HepG2 (cell line): ENCODE measurements at regions not wholly inside any gene's neighbourhood (a gene's known extent, or its start where the extent isn't known, plus 50 kb on each side); places are given as distances from the start of the nearest gene placed in this dataset.

Source experiments
- ATAC-seq: fragments of 200-7000 bp; cut with Tn5 transposase; 3 replicates; pipeline ENCODE4 v1.9.1; 2020; ENCODE audit warnings: mild to moderate bottlenecking, moderate library complexity
- BruUV-seq: library from RNA; stranded (reverse); fragments of 400-500 nt; replicated peaks from 2 replicates; lab custom pipeline; 2021; lab: Mats Ljungman, UMichigan
- CTCF ChIA-PET: fragments of 300-600 bp; formaldehyde crosslinking; extraction: SDS; loops from one replicate; lab custom pipeline; 2021; ENCODE audit warnings: low total read pairs, inconsistent platforms, low intra/inter-chr PET ratio; lab: Yijun Ruan, JAX
- POLR2A ChIA-PET: fragments of 350-600 bp; sonication (Branson Sonifier 250); formaldehyde crosslinking; loops from one replicate; lab custom pipeline; 2020; ENCODE audit warnings: antibody characterized with exemption, inconsistent platforms; lab: Yijun Ruan, JAX
- DNase-seq: peaks from one replicate; pipeline ENCODE4 v3.0.0-alpha.2; 2015; ENCODE audit warnings: low spot score
- FAIRE-seq: peaks from 3 replicates; lab custom pipeline; 2011; peaks lifted over from hg19 to GRCh38; lab: Jason Lieb, UNC
- H2AFZ ChIP-seq: one replicate; pipeline ENCODE4 v1.6.1; 2011; ENCODE audit warnings: low read length, inconsistent platforms
- H3K27ac ChIP-seq: fragments of 300-600 bp; 3 replicates; pipeline ENCODE4 v1.8.0; 2011; ENCODE audit warnings: mixed run types, mild to moderate bottlenecking, mixed read lengths, low read length, inconsistent platforms; ENCODE audit not compliant: insufficient read depth; ENCODE audit errors: extremely low read length
- H3K27me3 ChIP-seq, 2 experiments: fragments of 200-600 bp in 1 of 2; 2 replicates in 1 of 2; 3 replicates in 1 of 2; pipeline versions ENCODE4 v1.6.0 to v1.8.0; 2011; ENCODE audit warnings: low read length in 2 of 2, mild to moderate bottlenecking in 2 of 2, moderate library complexity in 2 of 2, inconsistent platforms in 1 of 2; ENCODE audit not compliant: insufficient read depth in 2 of 2, control insufficient read depth in 1 of 2
- H3K36me3 ChIP-seq, 2 experiments: fragments of 200-600 bp in 1 of 2; replicated peaks in 1 of 2; 2 replicates in 1 of 2; 3 replicates in 1 of 2; pipeline versions ENCODE4 v1.5.1 to v1.8.0; 2011; ENCODE audit warnings: low read length in 2 of 2, inconsistent platforms in 1 of 2; ENCODE audit not compliant: insufficient read depth in 2 of 2, control insufficient read depth in 1 of 2
- H3K4me1 ChIP-seq: 2 replicates; pipeline ENCODE4 v1.5.1; 2012; ENCODE audit warnings: low read length, inconsistent platforms; ENCODE audit not compliant: insufficient read depth
- H3K4me2 ChIP-seq: 2 replicates; pipeline ENCODE4 v1.6.0; 2011; ENCODE audit warnings: low read depth, low read length, inconsistent platforms
- H3K4me3 ChIP-seq, 3 experiments: fragments of 200-600 bp in 1 of 3; sonication (generic), shearing (Covaris generic) in 1 of 3; replicated peaks in 1 of 3; 2 replicates each; pipeline ENCODE4 v1.5.1; 2011 to 2016; ENCODE audit warnings: low read length in 3 of 3, inconsistent platforms in 2 of 3, low read depth in 2 of 3, mild to moderate bottlenecking in 2 of 3, control low read depth in 1 of 3, mixed read lengths in 1 of 3; ENCODE audit not compliant: insufficient read depth in 1 of 3
- H3K79me2 ChIP-seq: one replicate; pipeline ENCODE4 v1.6.1; 2011; ENCODE audit warnings: low read length, inconsistent platforms; ENCODE audit not compliant: insufficient read depth
- H3K9ac ChIP-seq: 2 replicates; pipeline ENCODE4 v1.6.0; 2011; ENCODE audit warnings: mild to moderate bottlenecking, low read depth, low read length, inconsistent platforms; ENCODE audit not compliant: insufficient read depth
- H3K9me3 ChIP-seq: 2 replicates; pipeline ENCODE4 v1.5.1; 2012; ENCODE audit warnings: mild to moderate bottlenecking, low read length
- H4K20me1 ChIP-seq: 2 replicates; pipeline ENCODE4 v1.6.0; 2011; ENCODE audit warnings: inconsistent platforms, mild to moderate bottlenecking, low read length, moderate library complexity; ENCODE audit not compliant: insufficient read depth
- CBFB ChIP-seq: sonication (generic); formaldehyde crosslinking; IDR thresholded peaks from 2 replicates; pipeline ENCODE4 v1.4.0; 2020; ENCODE audit warnings: missing genetic modification reagents
- ETV6 ChIP-seq: sonication (generic); formaldehyde crosslinking; conservative IDR thresholded peaks from 2 replicates; pipeline ENCODE4 v1.4.0; 2020; ENCODE audit warnings: missing genetic modification reagents
- FOXC1 ChIP-seq: sonication (generic); formaldehyde crosslinking; IDR thresholded peaks from 2 replicates; pipeline ENCODE4 v1.8.0; 2022; ENCODE audit warnings: mild to moderate bottlenecking, missing genetic modification reagents, borderline replicate concordance
- KIAA2018 ChIP-seq: sonication (generic); formaldehyde crosslinking; IDR thresholded peaks from 2 replicates; pipeline ENCODE4 v1.5.0; 2020; ENCODE audit warnings: mild to moderate bottlenecking, missing genetic modification reagents, borderline replicate concordance
- MAF1 ChIP-seq: sonication (generic); formaldehyde crosslinking; IDR thresholded peaks from 2 replicates; pipeline ENCODE4 v1.5.0; 2020; ENCODE audit warnings: missing genetic modification reagents, borderline replicate concordance
- MAFF ChIP-seq: IDR thresholded peaks from 2 replicates; pipeline ENCODE4 v1.6.1; 2011; ENCODE audit warnings: low read depth, low read length, improper control_type of control experiment
- MED8 ChIP-seq: sonication (generic); formaldehyde crosslinking; IDR thresholded peaks from 2 replicates; pipeline ENCODE4 v1.8.1; 2023; ENCODE audit warnings: mild to moderate bottlenecking, missing genetic modification reagents; ENCODE audit not compliant: insufficient replicate concordance
- NFATC3 ChIP-seq: sonication (generic); formaldehyde crosslinking; IDR thresholded peaks from 2 replicates; pipeline ENCODE4 v1.5.1; 2020; ENCODE audit warnings: mild to moderate bottlenecking, missing genetic modification reagents
- NRL ChIP-seq: sonication (generic); formaldehyde crosslinking; IDR thresholded peaks from 2 replicates; pipeline ENCODE4 v1.5.0; 2020; ENCODE audit warnings: missing genetic modification reagents, mild to moderate bottlenecking, moderate library complexity, borderline replicate concordance
- PITX1 ChIP-seq: sonication (generic); formaldehyde crosslinking; IDR thresholded peaks from 2 replicates; pipeline ENCODE4 v1.5.1; 2020; ENCODE audit warnings: mild to moderate bottlenecking, missing genetic modification reagents
- TSC22D2 ChIP-seq: sonication (generic); formaldehyde crosslinking; IDR thresholded peaks from 2 replicates; pipeline ENCODE4 v1.5.1; 2020; ENCODE audit warnings: missing genetic modification reagents, mild to moderate bottlenecking, borderline replicate concordance
- ZKSCAN1 ChIP-seq: fragments of 150-350 bp; IDR thresholded peaks from 2 replicates; pipeline ENCODE4 v1.6.1; 2014; ENCODE audit warnings: low read length
- ZNF101 ChIP-seq: sonication (generic); formaldehyde crosslinking; IDR thresholded peaks from 2 replicates; pipeline ENCODE4 v1.4.0; 2020; ENCODE audit warnings: mild to moderate bottlenecking, low read depth, missing genetic modification reagents, borderline replicate concordance
- WGBS: methylation state at CpG from one replicate; pipeline ENCODE4 v1.1.6; 2017; ENCODE audit warnings: low lambda C conversion rate; 5-methylcytosine and 5-hydroxymethylcytosine counted together
- in situ Hi-C: cut with HindIII; loops from 2 replicates; pipeline ENCODE4 v1.10.0; 2017; ENCODE audit warnings: low pct_unique_long_range_greater_than_20kb; ENCODE audit not compliant: extremely low pct_ligation_motif_present
- intact Hi-C: fragments of 100-400 bp; cut with micrococcal nuclease; formaldehyde crosslinking; loops from one replicate; pipeline ENCODE4 v1.10.0; 2022; ENCODE audit not compliant: unreplicated experiment

DNA sequence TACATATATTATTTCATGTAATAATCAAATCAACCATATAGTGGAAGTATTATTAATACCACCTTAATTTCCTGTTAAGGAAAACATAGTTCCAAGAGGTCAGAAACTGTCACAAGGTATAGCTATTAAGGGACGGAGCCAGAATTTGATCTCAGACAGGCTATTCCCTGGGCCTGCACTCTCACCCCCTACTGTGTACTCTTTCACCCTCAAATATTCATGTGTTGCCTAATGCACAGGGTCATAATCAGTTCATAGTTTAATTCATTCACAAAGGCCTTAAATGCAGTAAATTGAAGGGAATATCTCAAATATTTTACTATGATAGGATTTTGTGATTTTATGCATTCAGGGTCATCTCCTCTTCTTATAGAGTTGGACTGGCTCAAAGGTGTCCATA lies 67.2 kb upstream of the IFNGR1 start:
- 13% methylated on average over 1 of the region's 1 CpG for WGBS
- ChIA-PET POLR2A (no interaction called here), CTCF (no interaction called here)
- Histone ChIP-seq H3K36me3 (no peaks in the 10 kb centered on the region), H3K27me3 (peaks cover 0 to 13% of the 10 kb centered on the region in 2 experiments; a peak in 3 of 5 replicates), H3K27ac (no peak overlapping the region), H3K4me2 (no peak overlapping the region), H2AFZ (no peak overlapping the region), H3K9me3 (no peaks in the 10 kb centered on the region), H3K79me2 (no peaks in the 10 kb centered on the region), H3K4me3 (no peak overlapping the region), H4K20me1 (no peaks in the 10 kb centered on the region), H3K4me1 (peaks cover 8% of the 10 kb centered on the region), H3K9ac (no peak overlapping the region)
- BruUV-seq = no TSS peak
- intact Hi-C loops = no loop called here
- no peak for DNase-seq
- ATAC-seq = no peak
- in situ Hi-C loops = no loop called here
- no peak for FAIRE-seq
- TF ChIP-seq TSC22D2 (CRISPR knock-in tag) (no peak), MAFF (no peak), FOXC1 (no peak)

GRCh38 chr6:137284811-137285110 lies 65.6 kb upstream of the IFNGR1 start:
- no peak for ATAC-seq
- in situ Hi-C loops = no loop called here
- H3K79me2 ChIP-seq = no peaks in the 10 kb centered on the region
- DNase-seq = no peak
- H3K9me3 ChIP-seq = no peaks in the 10 kb centered on the region
- H3K36me3 ChIP-seq = no peaks in the 10 kb centered on the region
- no peak overlapping the region for H3K27ac ChIP-seq
- no peak overlapping the region for H3K4me2 ChIP-seq
- intact Hi-C loops = no loop called here
- no peak overlapping the region for H3K9ac ChIP-seq
- ChIA-PET CTCF (no interaction called here), POLR2A (no interaction called here)
- H4K20me1 ChIP-seq = no peaks in the 10 kb centered on the region
- peaks cover 8% of the 10 kb centered on the region for H3K4me1 ChIP-seq
- H2AFZ ChIP-seq = no peak overlapping the region
- H3K27me3 ChIP-seq = peaks cover 0 to 9% of the 10 kb centered on the region in 2 experiments; a peak in 3 of 5 replicates
- FAIRE-seq = no peak
- no TSS peak for BruUV-seq
- H3K4me3 ChIP-seq = no peak overlapping the region
- TF ChIP-seq ETV6 (CRISPR knock-in tag) (no peak), ZNF101 (no peak), MAF1 (CRISPR knock-in tag) (no peak), MED8 (CRISPR knock-in tag) (no peak), KIAA2018 (CRISPR knock-in tag) (no peak), ZKSCAN1 (no peak), NRL (CRISPR knock-in tag) (no peak), PITX1 (CRISPR knock-in tag) (no peak), NFATC3 (CRISPR knock-in tag) (no peak), CBFB (CRISPR knock-in tag) (no peak)
